KMS-11 (cell line): ENCODE measurements at regions not wholly inside any gene's neighbourhood (a gene's known extent, or its start where the extent isn't known, plus 50 kb on each side); places are given as distances from the start of the nearest gene placed in this dataset.

Source experiments
- H2AFZ ChIP-seq: fragments of 200-600 bp; sonication (generic); 2 replicates; pipeline ENCODE4 v1.6.1; 2016; ENCODE audit warnings: antibody characterized with exemption, mixed run types, low read depth
- H3K27ac ChIP-seq: fragments of 200-600 bp; sonication (generic); 2 replicates; pipeline ENCODE4 v1.6.1; 2016; ENCODE audit warnings: mild to moderate bottlenecking, mixed run types
- H3K27me3 ChIP-seq: fragments of 200-600 bp; sonication (generic); 2 replicates; pipeline ENCODE4 v1.6.1; 2017; ENCODE audit warnings: mild to moderate bottlenecking, low read depth, mixed run types, moderate library complexity; ENCODE audit not compliant: insufficient read depth
- H3K36me3 ChIP-seq: fragments of 200-600 bp; sonication (generic); 2 replicates; pipeline ENCODE4 v1.6.1; 2017; ENCODE audit warnings: mild to moderate bottlenecking, mixed run types; ENCODE audit not compliant: insufficient read depth
- H3K4me1 ChIP-seq: fragments of 200-600 bp; sonication (generic); 2 replicates; pipeline ENCODE4 v1.6.1; 2016; ENCODE audit warnings: mild to moderate bottlenecking, low read depth, mixed run types; ENCODE audit not compliant: poor library complexity, severe bottlenecking
- H3K4me2 ChIP-seq: fragments of 200-600 bp; sonication (generic); 2 replicates; pipeline ENCODE4 v1.7.0; 2016; ENCODE audit warnings: mild to moderate bottlenecking, mixed run types
- H3K4me3 ChIP-seq: fragments of 200-600 bp; sonication (generic); IDR thresholded peaks from 2 replicates; pipeline ENCODE4 v1.6.1; 2017; ENCODE audit warnings: low read depth, low read length, mixed read lengths; ENCODE audit not compliant: insufficient read depth
- H3K79me2 ChIP-seq: fragments of 200-600 bp; sonication (generic); 2 replicates; pipeline ENCODE4 v1.6.1; 2016; ENCODE audit warnings: low read depth, mixed run types; ENCODE audit not compliant: insufficient read depth
- H3K9ac ChIP-seq: fragments of 200-600 bp; sonication (generic); 2 replicates; pipeline ENCODE4 v1.6.1; 2016; ENCODE audit warnings: mild to moderate bottlenecking, mixed run types
- H4K20me1 ChIP-seq: fragments of 200-600 bp; sonication (generic); 2 replicates; pipeline ENCODE4 v1.6.1; 2016; ENCODE audit warnings: mild to moderate bottlenecking, mixed run types; ENCODE audit not compliant: insufficient read depth
- TF ChIP-seq, protein P1 (sequence below): fragments of 200-600 bp; sonication (generic); conservative IDR thresholded peaks from 2 replicates; pipeline ENCODE4 v1.6.1; 2017; ENCODE audit warnings: low read depth, mild to moderate bottlenecking, antibody characterized with exemption, low read length, moderate library complexity, mixed read lengths

DNA sequence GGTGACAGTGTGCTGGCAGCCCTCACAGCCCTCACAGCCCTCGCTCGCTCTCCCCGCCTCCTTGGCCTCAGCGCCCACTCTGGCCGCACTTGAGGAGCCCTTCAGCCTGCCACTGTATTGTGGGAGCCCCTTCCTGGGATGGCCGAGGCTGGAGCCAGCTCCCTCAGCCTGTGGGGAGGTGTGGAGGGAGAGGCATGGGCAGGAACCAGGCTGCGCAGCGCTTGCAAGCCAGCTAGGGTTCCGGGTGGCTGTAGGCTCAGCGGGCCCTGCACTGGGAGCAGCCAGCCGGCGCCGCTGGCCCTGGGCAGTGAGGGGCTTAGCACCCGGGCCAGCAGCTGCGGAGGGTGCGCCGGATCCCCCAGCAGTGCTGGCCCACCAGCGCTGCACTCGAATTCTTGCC is 177.0 kb downstream of the MSX2 start:
- no peaks in the 10 kb centered on the region for H3K27me3 ChIP-seq
- H3K27ac ChIP-seq: no peak overlapping the region
- H4K20me1 ChIP-seq: no peaks in the 10 kb centered on the region
- no peak overlapping the region for H3K9ac ChIP-seq
- H3K36me3 ChIP-seq: no peaks in the 10 kb centered on the region
- no peak overlapping the region for H2AFZ ChIP-seq
- H3K4me1 ChIP-seq: no peaks in the 10 kb centered on the region
- no peaks in the 10 kb centered on the region for H3K79me2 ChIP-seq
- TF ChIP-seq, protein P1, sequence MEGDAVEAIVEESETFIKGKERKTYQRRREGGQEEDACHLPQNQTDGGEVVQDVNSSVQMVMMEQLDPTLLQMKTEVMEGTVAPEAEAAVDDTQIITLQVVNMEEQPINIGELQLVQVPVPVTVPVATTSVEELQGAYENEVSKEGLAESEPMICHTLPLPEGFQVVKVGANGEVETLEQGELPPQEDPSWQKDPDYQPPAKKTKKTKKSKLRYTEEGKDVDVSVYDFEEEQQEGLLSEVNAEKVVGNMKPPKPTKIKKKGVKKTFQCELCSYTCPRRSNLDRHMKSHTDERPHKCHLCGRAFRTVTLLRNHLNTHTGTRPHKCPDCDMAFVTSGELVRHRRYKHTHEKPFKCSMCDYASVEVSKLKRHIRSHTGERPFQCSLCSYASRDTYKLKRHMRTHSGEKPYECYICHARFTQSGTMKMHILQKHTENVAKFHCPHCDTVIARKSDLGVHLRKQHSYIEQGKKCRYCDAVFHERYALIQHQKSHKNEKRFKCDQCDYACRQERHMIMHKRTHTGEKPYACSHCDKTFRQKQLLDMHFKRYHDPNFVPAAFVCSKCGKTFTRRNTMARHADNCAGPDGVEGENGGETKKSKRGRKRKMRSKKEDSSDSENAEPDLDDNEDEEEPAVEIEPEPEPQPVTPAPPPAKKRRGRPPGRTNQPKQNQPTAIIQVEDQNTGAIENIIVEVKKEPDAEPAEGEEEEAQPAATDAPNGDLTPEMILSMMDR: no peak
- H3K4me3 ChIP-seq: no peak overlapping the region
- no peak overlapping the region for H3K4me2 ChIP-seq

DNA sequence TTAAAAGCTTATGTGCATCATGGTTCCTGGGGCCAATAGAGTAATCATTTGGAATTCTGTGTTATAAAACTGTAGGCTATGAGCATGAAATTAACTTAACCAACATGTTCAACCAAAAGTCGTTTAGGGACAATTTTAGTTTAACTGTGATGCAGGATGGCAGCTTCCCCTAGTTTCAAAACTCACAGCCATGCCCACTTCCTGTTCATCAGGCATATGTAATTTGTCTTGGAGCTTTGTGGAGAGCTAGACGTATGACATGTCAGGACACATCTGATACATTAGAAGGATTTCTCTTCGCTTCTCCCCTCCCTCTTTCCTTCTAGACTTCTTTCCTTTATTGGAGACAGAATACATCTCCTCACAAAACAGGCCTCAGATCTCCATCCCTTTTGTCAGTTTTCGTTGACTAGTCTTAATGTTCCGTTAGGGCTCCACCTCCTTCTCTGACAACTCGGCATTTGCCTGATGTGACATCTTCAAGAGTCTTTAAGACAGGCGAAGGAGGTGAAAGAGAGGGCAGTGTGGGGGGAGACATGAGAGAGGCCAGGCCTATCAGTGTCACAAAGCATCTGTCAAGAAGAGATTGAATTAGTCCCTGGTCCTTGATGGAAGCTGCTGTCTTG is 176.0 kb downstream of the MSX2 start:
- H3K27me3 ChIP-seq: no peaks in the 10 kb centered on the region
- H3K36me3 ChIP-seq: no peaks in the 10 kb centered on the region
- no peak overlapping the region for H2AFZ ChIP-seq
- no peaks in the 10 kb centered on the region for H3K4me1 ChIP-seq
- H3K79me2 ChIP-seq: no peaks in the 10 kb centered on the region
- TF ChIP-seq, protein P1: no peak
- H3K27ac ChIP-seq: no peak overlapping the region
- no peak overlapping the region for H3K4me2 ChIP-seq
- no peak overlapping the region for H3K4me3 ChIP-seq
- H3K9ac ChIP-seq: no peak overlapping the region
- no peaks in the 10 kb centered on the region for H4K20me1 ChIP-seq

DNA sequence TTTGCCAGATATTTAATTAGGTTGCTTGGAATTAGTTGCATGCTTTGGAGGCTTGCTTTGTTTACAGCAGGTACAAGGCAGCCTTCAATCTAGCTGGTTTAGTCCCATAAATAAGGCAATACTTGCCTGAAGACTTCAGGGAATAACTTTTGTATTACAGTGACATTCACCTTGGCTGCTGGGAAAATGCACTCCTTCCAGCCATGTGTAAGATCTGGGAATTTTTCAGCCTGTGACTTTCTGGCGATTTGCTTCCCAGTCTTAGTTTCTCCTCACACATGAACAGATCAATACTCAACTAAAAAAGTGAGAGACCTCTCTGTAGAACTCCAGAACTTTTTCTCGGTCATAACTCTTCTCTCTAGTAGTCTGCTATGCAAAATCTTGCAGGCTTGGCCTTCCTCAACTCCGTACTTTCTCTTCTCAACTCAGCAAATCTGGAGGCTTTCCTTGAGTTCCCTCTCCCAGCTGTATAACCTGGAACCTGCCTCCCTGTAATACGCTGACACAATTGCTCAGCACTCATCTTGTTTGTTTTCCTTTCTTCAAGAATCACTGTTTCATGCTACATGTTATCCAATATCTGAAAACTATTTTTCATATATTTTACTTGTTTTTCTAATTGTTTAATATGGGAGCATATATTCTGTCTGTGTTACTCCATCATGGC is 173.0 kb downstream of the MSX2 start:
- TF ChIP-seq, protein P1: no peak
- H4K20me1 ChIP-seq: no peaks in the 10 kb centered on the region
- no peak overlapping the region for H3K4me2 ChIP-seq
- no peak overlapping the region for H3K27ac ChIP-seq
- H3K4me3 ChIP-seq: no peak overlapping the region
- no peaks in the 10 kb centered on the region for H3K79me2 ChIP-seq
- no peaks in the 10 kb centered on the region for H3K36me3 ChIP-seq
- no peaks in the 10 kb centered on the region for H3K4me1 ChIP-seq
- H3K27me3 ChIP-seq: no peaks in the 10 kb centered on the region
- no peak overlapping the region for H3K9ac ChIP-seq
- H2AFZ ChIP-seq: no peak overlapping the region

DNA sequence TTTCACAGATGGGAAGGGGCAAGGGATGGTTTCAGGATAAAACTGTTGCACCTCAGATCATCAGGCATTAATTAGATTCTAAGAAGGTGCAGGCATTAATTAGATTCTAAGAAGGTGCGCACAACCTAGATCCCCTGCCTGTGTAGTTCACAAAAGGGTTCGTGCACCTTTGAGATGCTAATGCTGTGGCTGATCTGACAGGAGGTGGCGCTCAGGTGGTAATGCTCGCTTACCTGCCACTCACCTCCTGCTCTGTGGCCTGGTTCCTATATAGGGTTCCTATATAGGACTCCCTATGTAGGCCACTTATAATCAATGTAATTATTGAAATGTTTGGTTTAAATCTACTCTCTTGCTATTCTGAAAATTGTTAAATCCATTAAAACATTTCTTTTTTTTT is 171.0 kb downstream of the MSX2 start:
- no peak overlapping the region for H3K27ac ChIP-seq
- H3K4me2 ChIP-seq: no peak overlapping the region
- no peak overlapping the region for H2AFZ ChIP-seq
- TF ChIP-seq, protein P1: no peak
- H3K4me3 ChIP-seq: no peak overlapping the region
- no peaks in the 10 kb centered on the region for H3K79me2 ChIP-seq
- H3K9ac ChIP-seq: no peak overlapping the region
- H4K20me1 ChIP-seq: no peaks in the 10 kb centered on the region
- H3K36me3 ChIP-seq: no peaks in the 10 kb centered on the region
- H3K27me3 ChIP-seq: no peaks in the 10 kb centered on the region
- no peaks in the 10 kb centered on the region for H3K4me1 ChIP-seq
